OCI-LY7 (cell line): ENCODE measurements at regions not wholly inside any gene's neighbourhood (a gene's known extent, or its start where the extent isn't known, plus 50 kb on each side); places are given as distances from the start of the nearest gene placed in this dataset.

Experiments
- BruUV-seq: library from RNA; stranded (reverse); fragments of 400-500 nt; replicated peaks from 2 replicates; lab custom pipeline; 2021; lab: Mats Ljungman, UMichigan
- CTCF ChIA-PET: fragments of 300-600 bp; sonication (Branson Sonifier 250); formaldehyde crosslinking; loops from one replicate; lab custom pipeline; 2022; ENCODE audit warnings: antibody characterized with exemption; ENCODE audit not compliant: unreplicated experiment; lab: Charles Lee
- POLR2A ChIA-PET: fragments of 300-600 bp; sonication (Branson Sonifier 250); formaldehyde crosslinking; loops from one replicate; lab custom pipeline; 2022; ENCODE audit warnings: antibody characterized with exemption; lab: Charles Lee
- DNase-seq: peaks from one replicate; pipeline ENCODE4 v3.0.0-alpha.2; 2015; ENCODE audit warnings: low spot score
- H2AFZ ChIP-seq: fragments of 200-600 bp; sonication (generic), shearing (Covaris generic); 2 replicates; pipeline ENCODE4 v1.6.1; 2014; ENCODE audit warnings: mild to moderate bottlenecking, antibody characterized with exemption, low read length, moderate library complexity
- H3K27ac ChIP-seq: fragments of 200-600 bp; sonication (generic); 2 replicates; pipeline ENCODE4 v1.5.1; 2014; ENCODE audit warnings: mixed run types, low read depth, mild to moderate bottlenecking, moderate library complexity, low read length, inconsistent platforms; ENCODE audit not compliant: poor library complexity, severe bottlenecking
- H3K36me3 ChIP-seq: fragments of 200-600 bp; sonication (generic); 2 replicates; pipeline ENCODE4 v1.6.1; 2014; ENCODE audit warnings: mild to moderate bottlenecking, antibody characterized with exemption, low read length, moderate library complexity, mixed read lengths; ENCODE audit not compliant: insufficient read depth
- H3K4me1 ChIP-seq: fragments of 200-600 bp; sonication (generic); 2 replicates; pipeline ENCODE4 v1.5.1; 2014; ENCODE audit warnings: mild to moderate bottlenecking, low read length; ENCODE audit not compliant: insufficient read depth, poor library complexity, severe bottlenecking
- H3K4me2 ChIP-seq: fragments of 200-600 bp; sonication (generic); 2 replicates; pipeline ENCODE4 v1.6.1; 2014; ENCODE audit warnings: mild to moderate bottlenecking, low read length
- H3K4me3 ChIP-seq: fragments of 200-600 bp; sonication (generic); 2 replicates; pipeline ENCODE4 v1.5.1; 2014; ENCODE audit warnings: mild to moderate bottlenecking, low read depth, low read length; ENCODE audit not compliant: poor library complexity, severe bottlenecking
- H3K79me2 ChIP-seq: fragments of 200-600 bp; sonication (generic); 2 replicates; pipeline ENCODE4 v1.6.1; 2016; ENCODE audit warnings: low read depth, mild to moderate bottlenecking, low read length, moderate library complexity, mixed read lengths; ENCODE audit not compliant: insufficient read depth
- H3K9me2 ChIP-seq: fragments of 200-600 bp; sonication (generic); 2 replicates; pipeline ENCODE4 v1.6.1; 2016; ENCODE audit warnings: mild to moderate bottlenecking, low read length, mixed read lengths; ENCODE audit not compliant: insufficient read depth
- H3K9me3 ChIP-seq: fragments of 200-600 bp; sonication (generic); 2 replicates; pipeline ENCODE4 v1.6.1; 2014; ENCODE audit warnings: mild to moderate bottlenecking, mixed run types, low read length, mixed read lengths
- H4K20me1 ChIP-seq: fragments of 200-600 bp; sonication (generic); 2 replicates; pipeline ENCODE4 v1.6.1; 2014; ENCODE audit warnings: mild to moderate bottlenecking, antibody characterized with exemption, low read length, moderate library complexity, mixed read lengths; ENCODE audit not compliant: insufficient read depth
- CTCF ChIP-seq: fragments of 200-600 bp; sonication (generic); conservative IDR thresholded peaks from 2 replicates; pipeline ENCODE4 v1.5.1; 2014; ENCODE audit warnings: mild to moderate bottlenecking, antibody characterized with exemption, low read length, moderate library complexity, mixed read lengths
- EZH2phosphoT487 ChIP-seq: fragments of 200-600 bp; sonication (generic); IDR thresholded peaks from 2 replicates; pipeline ENCODE4 v1.6.1; 2018; ENCODE audit warnings: low read depth, borderline replicate concordance, mild to moderate bottlenecking, mixed run types, antibody characterized with exemption, low read length, moderate library complexity, mixed read lengths
- intact Hi-C: fragments of 100-400 bp; cut with micrococcal nuclease; formaldehyde crosslinking; loops from one replicate; pipeline ENCODE4 v1.10.0; 2022; ENCODE audit not compliant: unreplicated experiment

- Histone ChIP-seq H4K20me1 (no peaks in the 10 kb centered on the region), H3K4me2 (no peak overlapping the region), H2AFZ (no peak overlapping the region), H3K4me1 (no peaks in the 10 kb centered on the region), H3K36me3 (no peaks in the 10 kb centered on the region), H3K27ac (no peak overlapping the region), H3K4me3 (no peak overlapping the region), H3K9me3 (no peaks in the 10 kb centered on the region), H3K9me2 (no peaks in the 10 kb centered on the region), H3K79me2 (no peaks in the 10 kb centered on the region)
- no peak for TF ChIP-seq EZH2phosphoT487
- no peak for TF ChIP-seq CTCF
- intact Hi-C loops, result no loop called here
- ChIA-PET CTCF (interaction anchor here (0.6 kb wide), 1 partner anchor 31 kb away, joined by 6 read pairs; no protein-coding TSS in a partner anchor), POLR2A (no interaction called here)
- BruUV-seq, result no TSS peak
- no peak for DNase-seq
Observed at GRCh38 chr2:9748577-9748976, 94.7 kb upstream of the TAF1B start.

GRCh38 chr2:9749546-9750223 is 93.6 kb upstream of the TAF1B start:
- no TSS peak for BruUV-seq
- Histone ChIP-seq H3K9me2 (no peaks in the 10 kb centered on the region), H3K4me2 (no peak overlapping the region), H3K9me3 (no peaks in the 10 kb centered on the region), H3K4me1 (no peaks in the 10 kb centered on the region), H3K79me2 (no peaks in the 10 kb centered on the region), H4K20me1 (no peaks in the 10 kb centered on the region), H2AFZ (no peak overlapping the region), H3K4me3 (no peak overlapping the region), H3K36me3 (no peaks in the 10 kb centered on the region), H3K27ac (no peak overlapping the region)
- intact Hi-C loops, result no loop called here
- TF ChIP-seq CTCF (no peak), EZH2phosphoT487 (no peak)
- CTCF ChIA-PET, result no interaction called here
- no peak for DNase-seq
- POLR2A ChIA-PET, result interaction anchor here (0.7 kb wide), 1 partner anchor 135 kb away, joined by 3 read pairs; no protein-coding TSS in a partner anchor
